ENCODE measurements at regions not wholly inside any gene's neighbourhood (a gene's known extent, or its start where the extent isn't known, plus 50 kb on each side); places are given as distances from the start of the nearest gene placed in this dataset.
"Not testable (repeated sequence)": the region's sequence is repeated elsewhere in the genome, so short reads cannot be mapped to it uniquely, and the experiment has no call there.

GRCh38 chr14:105694961-105695360 lies 168.6 kb downstream of the TMEM121 start:
- DNase-seq (ENCODE audit: low spot score): no peak

- not testable (repeated sequence) for DNase-seq (ENCODE audit: low spot score)
Observed at GRCh38 chr14:105696388-105696787, 170.0 kb downstream of the TMEM121 start.

GRCh38 chr14:105697414-105697813 lies 171.0 kb downstream of the TMEM121 start:
- not testable (repeated sequence) for DNase-seq (ENCODE audit: low spot score)

- DNase-seq (ENCODE audit: low spot score): not testable (repeated sequence)
Observed at GRCh38 chr14:105697955-105698354, 171.6 kb downstream of the TMEM121 start.

GRCh38 chr14:105698940-105699556 lies 172.7 kb downstream of the TMEM121 start:
- DNase-seq (ENCODE audit: low spot score): not testable (repeated sequence)

- DNase-seq (ENCODE audit: low spot score): not testable (repeated sequence)
Observed at GRCh38 chr14:105699706-105700105, 173.3 kb downstream of the TMEM121 start.

- DNase-seq (ENCODE audit: low spot score): not testable (repeated sequence)
Observed at GRCh38 chr14:105700146-105700545, 173.8 kb downstream of the TMEM121 start.

- DNase-seq (ENCODE audit: low spot score): no peak
Observed at GRCh38 chr14:105700622-105701288, 174.4 kb downstream of the TMEM121 start.

GRCh38 chr14:105701456-105702274 lies 175.3 kb downstream of the TMEM121 start:
- DNase-seq (ENCODE audit: low spot score): no peak

GRCh38 chr14:105702275-105702817 lies 176.0 kb downstream of the TMEM121 start:
- DNase-seq (ENCODE audit: low spot score): no peak

- DNase-seq (ENCODE audit: low spot score): not testable (repeated sequence)
Observed at GRCh38 chr14:105703044-105703665, 176.8 kb downstream of the TMEM121 start.

- DNase-seq (ENCODE audit: low spot score): not testable (repeated sequence)
Observed at GRCh38 chr14:105704091-105704490, 177.7 kb downstream of the TMEM121 start.

GRCh38 chr14:105704492-105704891 lies 178.1 kb downstream of the TMEM121 start:
- DNase-seq (ENCODE audit: low spot score): not testable (repeated sequence)

GRCh38 chr14:105705512-105705861 lies 179.1 kb downstream of the TMEM121 start:
- not testable (repeated sequence) for DNase-seq (ENCODE audit: low spot score)

GRCh38 chr14:105705862-105706700 lies 179.7 kb downstream of the TMEM121 start:
- not testable (repeated sequence) for DNase-seq (ENCODE audit: low spot score)

GRCh38 chr14:105706701-105707019 lies 180.3 kb downstream of the TMEM121 start:
- DNase-seq (ENCODE audit: low spot score): not testable (repeated sequence)

GRCh38 chr14:105707099-105707498 lies 180.7 kb downstream of the TMEM121 start:
- DNase-seq (ENCODE audit: low spot score): not testable (repeated sequence)

- not testable (repeated sequence) for DNase-seq (ENCODE audit: low spot score)
Observed at GRCh38 chr14:105707723-105708151, 181.4 kb downstream of the TMEM121 start.

- not testable (repeated sequence) for DNase-seq (ENCODE audit: low spot score)
Observed at GRCh38 chr14:105708251-105709134, 182.1 kb downstream of the TMEM121 start.

All from CD4-positive, alpha-beta T cell treated with Interleukin-6 at 100 ng/mL for 8 hours (primary cell).